ENCODE measurements at regions not wholly inside any gene's neighbourhood (a gene's known extent, or its start where the extent isn't known, plus 50 kb on each side); places are given as distances from the start of the nearest gene placed in this dataset.

GRCh38 chr1:193504920-193505319, 318.5 kb upstream of the B3GALT2 start:
- TF ChIP-seq CTCF (IDR thresholded peaks at IDR 0.05; ENCODE audit: low read depth, low read length, poor library complexity, severe bottlenecking), result no peak
- no peak for TF ChIP-seq EZH2phosphoT487 (IDR thresholded peaks at IDR 0.05; ENCODE audit: borderline replicate concordance, low read length)
